ENCODE measurements at regions not wholly inside any gene's neighbourhood (a gene's known extent, or its start where the extent isn't known, plus 50 kb on each side); places are given as distances from the start of the nearest gene placed in this dataset.
A peak's percentile ranks its signal among the peaks of the same experiment; 100 is the strongest.
"Not testable (repeated sequence)": the region's sequence is repeated elsewhere in the genome, so short reads cannot be mapped to it uniquely, and the experiment has no call there.

DNA sequence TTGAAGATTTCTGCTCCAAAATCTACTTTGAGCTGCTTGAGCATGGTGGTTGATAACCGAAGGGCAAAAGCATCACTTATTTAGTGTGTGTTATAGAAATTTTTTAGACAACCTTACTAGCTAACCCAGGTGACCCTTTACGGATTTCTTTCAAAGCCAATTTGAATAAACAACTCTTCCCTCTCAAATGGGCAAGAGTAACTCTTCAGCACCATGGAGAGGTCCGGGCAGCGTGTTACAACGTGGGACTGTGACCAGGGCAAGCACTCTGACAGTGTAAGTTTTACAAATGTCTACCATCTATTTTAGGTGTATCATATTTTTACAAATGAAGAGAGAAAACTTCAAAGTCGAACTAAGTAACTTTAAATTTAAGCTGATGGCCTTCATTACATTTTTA, 471.8 kb downstream of the MFSD1 start:
- intact Hi-C loops (cut with DNase I) = no loop called here
- ATAC-seq (ENCODE audit: poor library complexity) (no peak), DNase-seq (peak; percentile 40)

DNA sequence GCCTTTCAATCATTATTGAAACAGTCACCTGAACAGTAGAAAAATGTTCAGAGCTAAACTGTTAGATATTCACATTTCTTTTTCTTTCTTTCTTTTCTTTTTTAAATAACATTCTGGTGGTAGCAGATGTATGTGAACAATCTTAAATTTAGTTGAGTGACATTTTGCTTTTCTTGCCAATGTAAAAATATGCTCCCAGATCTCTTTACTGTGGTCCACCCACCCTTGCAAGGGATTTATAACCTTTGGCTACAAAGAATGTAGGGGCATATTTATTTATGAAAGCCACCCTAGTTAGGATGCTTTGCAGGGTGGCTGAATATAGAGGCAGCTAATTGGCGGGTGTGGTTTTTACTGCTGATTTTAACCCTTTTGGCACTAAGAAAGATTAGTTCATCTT, 473.9 kb downstream of the MFSD1 start:
- intact Hi-C loops (cut with DNase I) = no loop called here
- no peak for DNase-seq
- ATAC-seq (ENCODE audit: poor library complexity) = no peak

DNA sequence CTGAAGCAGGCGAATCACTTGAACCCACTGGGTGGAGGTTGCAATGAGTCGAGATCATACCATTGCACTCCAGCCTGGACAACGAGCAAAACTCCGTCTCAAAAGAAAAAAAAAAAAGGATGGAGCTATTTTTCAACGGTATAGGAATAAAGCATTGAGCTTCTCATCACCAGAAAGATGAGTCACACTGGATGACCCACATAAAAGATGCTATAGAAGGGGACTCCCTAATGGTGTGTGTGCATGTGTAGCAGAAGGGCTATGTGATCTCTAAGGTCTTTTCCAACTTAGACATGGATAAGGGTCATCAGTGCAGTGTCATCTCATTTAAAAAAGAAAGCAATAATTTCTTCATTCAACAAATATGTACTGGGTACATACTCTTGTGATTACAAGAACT, 476.0 kb downstream of the MFSD1 start:
- DNase-seq = no peak
- intact Hi-C loops (cut with DNase I) = no loop called here
- ATAC-seq (ENCODE audit: poor library complexity) = no peak

DNA sequence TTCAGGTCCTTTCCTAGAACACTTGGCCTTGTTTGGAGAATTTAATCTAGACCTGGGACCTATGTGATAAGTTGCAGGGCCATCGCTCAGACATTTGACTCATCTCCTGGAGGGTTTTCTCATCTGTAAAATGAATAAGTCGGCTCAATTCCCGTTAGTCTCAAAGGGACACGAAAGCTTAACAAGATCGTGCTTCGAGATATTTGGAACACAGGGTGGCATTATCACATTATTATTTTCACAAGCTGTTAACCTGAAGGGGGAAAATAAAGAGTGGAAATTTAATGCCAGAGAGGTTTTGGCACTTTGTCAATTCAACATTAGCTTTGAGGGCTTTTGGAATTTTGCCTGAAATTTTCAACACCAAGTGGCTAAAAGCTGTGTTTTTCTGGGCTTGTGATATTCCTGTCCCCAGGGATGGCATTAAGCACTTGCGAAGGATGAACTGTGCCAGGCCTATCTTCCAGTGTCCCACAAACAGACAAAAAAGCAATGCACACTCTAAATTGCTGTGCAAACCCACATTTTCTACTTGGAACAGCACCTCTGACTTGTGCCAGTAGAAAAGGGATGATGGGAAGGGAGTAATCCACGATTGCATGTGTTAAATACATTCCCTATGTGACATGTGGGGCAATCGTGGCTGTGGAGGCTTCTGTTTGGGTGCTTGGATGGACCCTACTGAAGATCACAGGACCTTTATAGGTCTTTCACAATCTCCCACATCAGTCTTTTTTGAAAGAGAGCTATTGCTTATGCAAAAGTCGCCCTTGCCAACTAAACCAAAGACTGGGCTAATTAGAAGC, 478.7 kb downstream of the MFSD1 start:
- DNase-seq (no peak), ATAC-seq (ENCODE audit: poor library complexity) (no peak)
- intact Hi-C loops (cut with DNase I) = no loop called here

DNA sequence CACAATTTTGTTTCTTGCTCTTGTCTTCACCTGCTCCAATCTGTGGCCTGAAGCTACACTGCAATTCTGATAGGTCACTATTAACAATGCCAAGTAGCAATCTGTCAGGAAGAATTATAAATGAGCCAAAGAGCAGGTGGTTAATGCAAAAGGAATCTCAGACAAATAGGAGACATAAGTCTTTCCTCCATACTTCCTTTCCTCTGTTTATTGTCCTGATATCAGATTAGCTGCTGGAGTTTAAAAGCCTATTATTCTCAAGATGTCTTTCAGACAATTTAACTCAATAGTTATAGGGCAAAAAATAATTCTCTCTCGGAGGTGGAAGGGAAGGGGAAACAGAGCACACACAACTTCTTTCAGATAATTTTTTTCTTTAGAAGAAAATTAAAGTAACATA, 491.6 kb downstream of the MFSD1 start:
- ATAC-seq (ENCODE audit: poor library complexity) (no peak), DNase-seq (no peak)
- intact Hi-C loops (cut with DNase I) = no loop called here

DNA sequence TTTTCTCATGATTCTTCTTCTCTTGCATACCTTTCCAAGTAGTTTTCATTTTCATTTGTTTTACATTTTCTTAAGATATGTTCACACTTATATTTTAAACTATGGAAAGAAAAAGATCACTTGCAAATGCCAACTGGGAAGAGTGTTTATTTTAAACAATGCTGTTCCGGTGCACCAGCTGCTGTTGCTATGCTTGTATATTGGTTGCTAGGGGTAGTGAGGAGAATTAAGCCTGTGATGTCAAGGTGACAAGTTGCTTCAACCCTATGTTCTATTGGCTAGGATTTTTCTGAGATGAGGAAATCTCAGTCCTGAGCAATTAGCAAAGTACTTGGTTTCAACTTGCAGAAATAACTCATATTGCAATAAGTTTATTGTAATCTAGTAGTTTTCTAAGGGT, 500.1 kb downstream of the MFSD1 start:
- intact Hi-C loops (cut with DNase I) = no loop called here
- DNase-seq (no peak), ATAC-seq (ENCODE audit: poor library complexity) (no peak)

DNA sequence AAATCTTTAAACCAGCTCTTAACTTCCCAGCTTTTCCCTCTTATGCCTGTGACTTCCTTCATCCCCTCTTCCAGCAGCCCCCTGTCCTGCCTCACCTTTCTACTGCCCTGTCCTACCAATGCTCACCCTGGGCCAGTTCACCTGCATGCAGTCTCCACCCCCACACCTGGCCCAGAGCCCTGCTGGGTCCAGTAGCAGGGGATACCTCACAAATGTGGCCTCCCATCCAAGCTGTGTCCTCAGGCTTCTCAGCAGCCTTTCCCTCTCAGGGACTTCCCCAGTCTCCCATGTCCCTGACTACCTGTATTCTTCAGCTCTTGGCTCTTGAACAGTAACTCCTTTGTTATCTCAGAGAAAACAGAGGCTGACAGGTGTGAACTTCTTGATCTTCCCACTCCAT, 503.2 kb downstream of the MFSD1 start:
- intact Hi-C loops (cut with DNase I) = no loop called here
- no peak for DNase-seq
- ATAC-seq (ENCODE audit: poor library complexity) = no peak

DNA sequence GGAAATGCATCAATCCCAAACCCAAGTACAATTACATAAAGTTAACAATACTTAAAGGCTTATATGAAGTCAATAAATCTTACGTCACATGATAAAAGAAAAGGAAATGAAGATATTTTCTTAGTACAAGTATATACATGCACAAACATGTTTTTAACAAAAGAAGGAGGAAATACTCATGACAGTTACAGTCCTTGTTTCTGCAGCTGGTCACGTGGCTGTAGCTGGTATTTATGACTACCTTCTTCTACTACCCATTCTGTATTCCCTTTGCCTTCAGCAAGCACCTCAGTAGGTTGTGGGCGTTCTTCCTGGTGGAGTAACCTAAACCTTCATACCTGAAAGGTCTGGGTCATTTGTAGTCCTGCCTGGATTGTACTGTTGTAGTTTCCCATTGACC, 514.9 kb downstream of the MFSD1 start:
- DNase-seq; intact Hi-C loops (cut with DNase I); ATAC-seq (ENCODE audit: poor library complexity): not testable (repeated sequence)

DNA sequence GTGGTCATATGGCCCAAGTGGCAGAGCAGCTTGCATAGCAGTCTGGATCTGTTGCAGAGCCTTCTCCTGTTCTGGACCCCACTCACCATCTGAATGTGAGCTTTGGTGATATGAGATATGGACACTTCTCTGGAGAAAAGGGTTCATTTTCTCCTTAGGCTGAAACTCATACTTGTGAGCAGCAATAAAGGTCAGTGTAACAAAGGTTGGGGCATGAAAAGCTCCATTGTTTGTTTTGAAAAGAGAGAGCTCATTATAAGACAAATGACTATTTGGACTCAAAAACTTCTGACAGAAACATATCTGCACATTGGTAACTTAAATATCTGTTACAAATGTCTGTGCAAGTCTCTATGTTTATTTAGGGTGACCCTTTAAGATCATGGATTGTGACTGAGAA, 517.3 kb downstream of the MFSD1 start:
- ATAC-seq (ENCODE audit: poor library complexity) (no peak), DNase-seq (no peak)
- intact Hi-C loops (cut with DNase I) = no loop called here

DNA sequence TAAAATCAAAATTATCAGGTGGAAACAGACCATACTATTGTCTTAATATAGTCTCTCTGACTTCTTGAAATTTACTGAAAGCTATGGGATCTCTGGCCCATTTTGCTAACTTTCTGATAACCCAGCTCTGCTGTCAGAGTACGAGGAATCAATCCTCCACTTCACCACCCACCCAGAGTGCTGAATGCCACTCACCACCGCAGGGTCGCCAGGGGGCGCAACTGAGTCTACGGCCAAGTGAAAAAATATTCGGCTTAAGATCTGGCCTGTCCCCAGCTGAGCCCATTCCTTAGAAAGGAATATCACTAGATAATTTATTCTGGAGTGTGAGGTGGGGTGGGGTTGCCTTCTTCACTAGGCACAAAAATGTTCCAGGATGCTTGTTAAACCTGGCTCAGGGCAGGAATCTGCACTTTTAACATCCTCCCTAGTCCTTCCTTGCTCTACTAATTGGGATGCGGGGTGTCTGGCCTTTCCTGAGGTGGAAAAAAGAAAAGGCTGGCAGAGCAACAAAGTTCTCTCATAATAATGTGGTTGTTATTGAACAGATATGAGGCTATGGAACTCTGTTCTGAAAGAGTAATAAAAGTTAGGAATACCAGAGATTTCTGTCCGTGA, 520.6 kb downstream of the MFSD1 start:
- DNase-seq = peak; percentile 62
- ATAC-seq (ENCODE audit: poor library complexity) = no peak
- intact Hi-C loops (cut with DNase I) = no loop called here

DNA sequence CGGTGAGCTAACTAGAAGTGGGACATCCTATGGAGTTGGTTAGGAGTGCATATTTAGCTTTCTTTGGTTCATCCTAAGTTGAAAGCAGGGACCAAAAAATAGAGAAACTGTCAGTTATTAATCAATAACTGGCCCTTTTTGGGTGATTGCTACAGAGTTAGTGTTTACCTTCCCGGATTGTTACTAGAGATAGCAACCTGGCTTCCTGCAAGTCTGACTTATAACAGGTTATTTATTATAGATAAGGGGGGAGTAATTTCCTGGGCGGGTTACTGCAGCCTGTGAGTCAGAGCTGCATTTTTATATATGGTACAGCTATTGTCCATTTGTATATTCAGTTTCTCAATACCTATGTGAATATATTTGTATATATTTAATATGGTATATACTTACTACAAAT, 522.0 kb downstream of the MFSD1 start:
- ATAC-seq (ENCODE audit: poor library complexity) = no peak
- DNase-seq = no peak
- intact Hi-C loops (cut with DNase I) = no loop called here

DNA sequence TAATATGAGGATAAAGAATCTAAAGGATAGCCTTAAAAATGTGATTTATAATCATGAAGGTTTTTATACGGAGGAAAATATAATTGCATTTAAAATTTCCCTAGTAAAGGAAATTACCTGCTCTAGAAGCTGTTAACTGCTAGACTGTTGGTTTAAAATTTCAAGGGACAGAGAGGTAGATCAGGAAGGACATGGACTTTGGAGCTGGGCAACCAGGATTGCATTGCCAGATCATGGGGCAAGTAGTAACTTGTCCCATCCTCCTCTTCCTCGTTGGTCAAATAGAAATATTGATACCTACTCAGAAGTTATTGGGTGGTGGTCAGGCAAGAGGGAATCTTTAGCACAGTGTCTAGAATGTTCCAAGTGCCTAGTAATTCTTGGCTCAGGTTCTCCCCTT, 525.1 kb downstream of the MFSD1 start:
- intact Hi-C loops (cut with DNase I) = no loop called here
- ATAC-seq (ENCODE audit: poor library complexity) (no peak), DNase-seq (no peak)

DNA sequence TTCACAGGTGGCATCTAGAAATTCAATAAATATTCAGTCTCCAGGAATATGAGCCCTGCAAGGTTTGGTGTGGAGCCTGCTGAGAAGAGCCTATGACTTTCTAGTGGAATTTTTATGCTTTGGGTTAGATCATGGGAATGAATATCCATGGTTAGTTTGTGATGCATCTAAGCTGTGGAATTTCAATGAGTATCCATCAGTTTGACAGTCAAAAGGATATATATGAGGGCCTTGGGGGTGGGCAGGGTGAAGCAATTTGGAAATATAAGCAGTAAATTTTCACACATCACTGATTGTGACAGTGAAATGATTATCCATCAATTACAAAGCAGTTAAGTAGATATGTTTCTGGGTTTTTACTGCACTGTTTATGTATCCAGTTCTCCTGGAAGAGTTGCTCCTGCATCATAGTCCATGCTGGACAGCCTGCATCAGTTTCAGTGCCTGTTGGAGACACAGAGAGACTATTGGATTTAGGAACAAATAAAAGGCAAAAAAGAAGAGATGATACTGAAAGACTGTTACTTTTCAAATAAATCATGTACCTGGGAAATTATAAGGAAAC, 530.8 kb downstream of the MFSD1 start:
- intact Hi-C loops (cut with DNase I) = no loop called here
- no peak for ATAC-seq (ENCODE audit: poor library complexity)
- DNase-seq = no peak

DNA sequence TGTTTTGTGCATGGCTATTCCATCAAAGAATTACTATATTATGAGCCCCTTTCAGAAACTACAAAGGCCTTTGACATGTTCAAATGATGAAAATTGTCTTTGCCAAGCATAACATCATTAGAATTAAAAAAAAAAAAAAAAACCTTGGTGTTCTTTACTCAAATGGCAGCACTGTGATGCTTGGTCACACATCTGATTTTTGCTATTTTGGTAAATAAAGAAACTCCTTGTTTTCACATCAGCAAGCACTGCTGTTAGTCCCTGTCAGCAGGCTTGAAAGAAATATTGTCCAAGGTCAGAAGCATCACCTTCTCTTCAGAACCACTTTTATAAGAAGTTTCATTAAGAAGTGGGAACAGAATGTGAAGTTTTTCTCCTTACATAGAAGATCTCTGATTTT, 537.3 kb downstream of the MFSD1 start:
- ATAC-seq (ENCODE audit: poor library complexity) (no peak), DNase-seq (no peak)
- intact Hi-C loops (cut with DNase I) = no loop called here

DNA sequence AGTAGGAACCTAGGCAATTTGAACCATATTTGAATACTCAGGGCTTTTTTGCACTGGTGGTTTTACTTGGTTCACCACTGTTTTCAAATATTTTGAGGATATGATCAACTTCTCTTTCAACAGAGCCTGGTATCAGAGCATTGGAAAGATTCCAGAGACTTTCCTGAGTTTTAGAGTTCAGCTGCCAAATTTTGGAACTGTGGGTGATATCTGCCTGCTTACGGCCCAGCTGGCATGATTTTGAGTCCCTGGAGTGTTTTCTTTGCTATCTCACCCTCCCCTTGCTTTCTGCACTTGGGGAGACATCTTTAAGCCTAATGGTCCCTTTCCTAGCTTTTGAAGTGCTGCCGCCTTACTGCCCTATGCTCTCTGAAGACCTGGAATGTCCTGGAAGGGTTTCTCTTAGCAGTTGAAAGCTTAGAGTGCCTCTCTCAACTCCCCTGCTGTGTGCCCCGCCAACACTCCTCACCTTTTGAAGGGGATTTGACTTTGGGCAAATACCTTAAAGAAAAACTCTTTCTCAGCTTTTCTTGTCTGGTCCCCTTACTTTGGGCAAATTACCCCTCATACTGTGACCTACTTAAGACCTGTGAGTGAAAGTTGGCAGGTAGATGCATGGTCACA, 539.1 kb downstream of the MFSD1 start:
- ATAC-seq (ENCODE audit: poor library complexity) (no peak), DNase-seq (no peak)
- intact Hi-C loops (cut with DNase I) = no loop called here

DNA sequence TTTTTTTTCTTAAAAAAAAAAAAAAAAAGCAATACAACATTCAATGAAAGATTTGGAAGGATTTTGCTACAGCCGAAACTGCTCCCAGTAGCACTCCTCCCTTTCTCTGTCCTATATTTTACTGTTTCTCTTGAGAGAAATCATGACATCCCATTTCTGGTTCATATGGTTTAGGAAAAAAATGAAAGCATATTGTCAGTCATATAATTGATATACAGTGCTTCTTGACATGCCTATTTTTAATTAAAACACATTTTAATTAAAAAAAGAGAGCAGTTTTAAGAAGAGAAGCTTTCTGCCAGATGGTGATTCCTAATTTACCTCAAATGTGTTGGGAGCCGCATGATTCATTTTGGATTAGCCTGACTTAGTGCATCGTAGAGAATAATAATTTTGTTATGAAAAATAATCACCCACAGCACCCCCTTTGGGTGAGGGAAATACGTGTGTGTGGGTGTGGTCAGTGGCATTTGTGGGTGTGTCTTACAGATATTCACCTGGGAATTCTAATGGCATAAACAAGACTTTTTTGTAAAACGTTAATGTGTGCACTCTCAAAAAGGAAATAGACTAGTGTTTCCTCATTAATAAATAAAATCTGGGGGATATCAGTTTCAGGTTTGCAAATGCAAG, 544.5 kb downstream of the MFSD1 start:
- DNase-seq (no peak), ATAC-seq (ENCODE audit: poor library complexity) (no peak)
- intact Hi-C loops (cut with DNase I) = no loop called here

DNA sequence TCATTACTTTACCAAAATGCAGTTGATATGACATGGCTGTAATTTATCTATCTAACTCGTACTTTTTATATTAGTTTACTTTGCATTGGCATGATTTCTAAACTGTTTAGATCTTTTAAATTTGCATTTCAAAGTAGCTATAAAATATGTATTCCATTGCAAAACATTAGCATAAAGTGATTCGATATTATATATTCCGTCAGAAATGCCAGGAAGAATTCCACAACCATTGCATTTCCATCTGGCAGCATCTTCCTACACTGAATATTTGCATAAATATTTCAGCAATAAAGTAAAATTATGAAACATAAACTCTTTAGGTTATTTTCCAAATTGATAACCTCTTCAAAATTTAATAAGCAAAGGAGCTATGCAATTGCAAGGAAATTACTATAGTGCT, 546.6 kb downstream of the MFSD1 start:
- DNase-seq = no peak
- intact Hi-C loops (cut with DNase I) = no loop called here
- no peak for ATAC-seq (ENCODE audit: poor library complexity)

DNA sequence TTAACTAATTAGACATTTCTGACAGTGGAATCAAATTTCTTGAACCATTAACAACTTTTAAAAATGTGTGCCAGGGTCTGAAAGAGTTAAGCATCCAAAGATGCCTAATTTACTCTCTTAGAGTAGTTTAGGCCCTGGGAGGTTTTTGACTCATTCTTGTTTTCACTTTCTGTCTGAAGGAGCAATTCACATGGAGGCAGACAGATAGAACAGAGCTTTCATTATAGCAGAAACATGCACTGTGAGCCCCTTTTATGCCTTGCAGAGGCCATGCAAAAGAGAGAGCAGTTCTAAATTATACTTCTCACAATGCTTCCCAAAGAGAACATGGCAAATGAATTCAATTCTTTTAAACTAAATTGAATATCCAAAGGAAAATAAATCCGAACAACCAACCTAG, 554.8 kb downstream of the MFSD1 start:
- DNase-seq (no peak), ATAC-seq (ENCODE audit: poor library complexity) (no peak)
- intact Hi-C loops (cut with DNase I) = no loop called here

DNA sequence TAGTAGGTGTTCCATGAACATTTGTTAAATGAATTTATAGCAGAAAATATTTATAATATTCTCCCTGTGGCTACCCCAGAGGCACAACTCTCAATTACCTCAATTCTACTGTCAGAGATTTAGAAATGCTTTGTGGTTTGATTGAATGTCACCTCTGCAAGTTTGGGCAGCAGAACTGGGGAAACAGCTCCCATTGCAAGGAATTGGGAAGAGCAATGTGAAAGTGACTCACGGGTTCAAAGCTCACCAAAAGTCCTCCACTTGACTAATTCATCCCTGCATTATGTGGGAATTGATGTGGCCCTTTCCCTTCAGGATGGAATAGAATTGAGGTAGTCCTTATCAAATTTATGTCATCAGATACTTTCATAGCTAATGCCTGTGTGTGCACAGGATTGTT, 562.7 kb downstream of the MFSD1 start:
- intact Hi-C loops (cut with DNase I) = no loop called here
- ATAC-seq (ENCODE audit: poor library complexity) (no peak), DNase-seq (no peak)

DNA sequence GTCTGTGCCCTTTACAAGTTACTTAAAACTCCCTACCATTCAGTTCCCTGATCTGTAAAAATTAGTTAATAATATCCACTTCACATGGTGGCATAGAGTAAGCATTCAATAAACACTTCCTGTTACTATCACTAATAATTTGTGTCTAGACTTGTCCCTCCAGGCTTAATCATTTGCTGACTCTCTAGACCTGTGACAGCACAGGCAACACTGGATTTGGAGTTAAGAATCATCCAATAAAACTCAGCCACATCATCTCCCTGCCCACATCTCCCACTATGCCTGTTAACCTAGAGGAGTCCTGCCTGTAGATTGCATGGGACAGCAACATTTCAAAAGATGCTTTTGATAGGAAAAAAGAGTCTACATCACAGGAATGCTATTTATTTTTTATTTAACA, 564.6 kb downstream of the MFSD1 start:
- ATAC-seq (ENCODE audit: poor library complexity) (no peak), DNase-seq (no peak)
- intact Hi-C loops (cut with DNase I) = no loop called here
